ENCODE measurements at regions not wholly inside any gene's neighbourhood (a gene's known extent, or its start where the extent isn't known, plus 50 kb on each side); places are given as distances from the start of the nearest gene placed in this dataset.

DNA sequence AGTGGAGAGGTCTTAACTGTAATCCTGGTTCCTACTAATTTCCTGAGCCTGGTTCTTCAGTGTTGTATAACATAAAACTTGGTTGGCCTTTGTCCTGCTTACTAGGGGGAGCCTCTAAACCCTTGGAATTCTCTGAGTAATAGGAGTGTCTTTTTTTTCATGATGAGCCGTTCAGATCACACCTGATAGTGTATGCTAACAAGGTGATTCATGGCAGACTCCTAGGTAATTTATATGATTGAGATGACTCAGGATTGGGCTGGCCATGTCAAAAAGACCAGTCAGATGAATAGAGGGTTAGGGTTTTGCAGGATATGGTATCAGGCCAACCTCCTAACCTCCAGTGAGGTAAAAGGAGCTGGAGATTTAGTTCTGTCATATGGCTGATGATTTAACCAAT is 135.8 kb upstream of the KLF12 start:
- Histone ChIP-seq H3K4me3 (replicated peaks in 1 of 4; ENCODE audit: control extremely low read depth in 1 of 4, insufficient read depth in 1 of 4, low read depth in 3 of 4, low read length in 4 of 4) (no peak overlapping the region), H3K79me2 (ENCODE audit: control insufficient read depth, insufficient read depth, low read length) (no peaks in the 10 kb centered on the region), H3K9ac (ENCODE audit: insufficient read depth, low read length) (no peak overlapping the region), H3K27ac (ENCODE audit: insufficient read depth, low read length) (no peak overlapping the region), H3K4me2 (ENCODE audit: extremely low read depth, insufficient read depth, low read length) (no peak overlapping the region), H3K36me3 (ENCODE audit: control insufficient read depth, insufficient read depth, low read length) (no peaks in the 10 kb centered on the region), H2AFZ (ENCODE audit: low read length) (no peak overlapping the region), H3K4me1 (ENCODE audit: control insufficient read depth, extremely low read depth, insufficient read depth, low read length) (no peaks in the 10 kb centered on the region), H3K27me3 (ENCODE audit: control insufficient read depth, insufficient read depth, low read length) (no peaks in the 10 kb centered on the region), H3K9me3 (ENCODE audit: control insufficient read depth, insufficient read depth, low read depth, low read length) (no peaks in the 10 kb centered on the region), H4K20me1 (ENCODE audit: control insufficient read depth, extremely low read depth, insufficient read depth, low read length) (no peaks in the 10 kb centered on the region)
- no peak for DNase-seq (ENCODE audit: low read depth in 2 of 2)
- TF ChIP-seq EZH2 (IDR thresholded peaks at IDR 0.05; ENCODE audit: low read length, missing control alignments) = no peak

DNA sequence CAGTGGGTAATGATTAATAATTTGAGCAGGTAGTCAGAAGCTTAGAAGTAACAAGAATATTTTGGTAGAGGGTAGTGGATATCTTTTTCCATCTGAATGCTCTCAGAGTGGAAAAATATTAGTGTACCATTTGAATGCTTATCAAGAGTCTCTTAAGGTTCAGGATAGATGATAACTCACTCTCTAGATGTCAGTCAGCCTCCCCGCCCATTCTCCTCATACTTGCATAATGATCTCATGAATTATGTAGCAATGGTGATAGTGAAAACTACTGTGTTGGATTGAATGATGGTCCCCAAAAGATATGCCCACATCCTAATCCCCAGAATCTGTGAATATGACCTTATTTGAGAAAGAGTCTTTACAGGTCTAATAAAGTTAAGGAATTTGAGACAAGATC is 132.7 kb upstream of the KLF12 start:
- Histone ChIP-seq H3K4me3 (replicated peaks in 1 of 4; ENCODE audit: control extremely low read depth in 1 of 4, insufficient read depth in 1 of 4, low read depth in 3 of 4, low read length in 4 of 4) (no peak overlapping the region), H3K27ac (ENCODE audit: insufficient read depth, low read length) (no peak overlapping the region), H3K79me2 (ENCODE audit: control insufficient read depth, insufficient read depth, low read length) (no peaks in the 10 kb centered on the region), H3K27me3 (ENCODE audit: control insufficient read depth, insufficient read depth, low read length) (no peaks in the 10 kb centered on the region), H2AFZ (ENCODE audit: low read length) (no peak overlapping the region), H3K4me1 (ENCODE audit: control insufficient read depth, extremely low read depth, insufficient read depth, low read length) (no peaks in the 10 kb centered on the region), H3K36me3 (ENCODE audit: control insufficient read depth, insufficient read depth, low read length) (no peaks in the 10 kb centered on the region), H3K4me2 (ENCODE audit: extremely low read depth, insufficient read depth, low read length) (no peak overlapping the region), H3K9ac (ENCODE audit: insufficient read depth, low read length) (no peak overlapping the region), H3K9me3 (ENCODE audit: control insufficient read depth, insufficient read depth, low read depth, low read length) (no peaks in the 10 kb centered on the region), H4K20me1 (ENCODE audit: control insufficient read depth, extremely low read depth, insufficient read depth, low read length) (no peaks in the 10 kb centered on the region)
- DNase-seq (ENCODE audit: low read depth in 2 of 2) = no peak
- no peak for TF ChIP-seq EZH2 (IDR thresholded peaks at IDR 0.05; ENCODE audit: low read length, missing control alignments)
- TF ChIP-seq, protein P1, sequence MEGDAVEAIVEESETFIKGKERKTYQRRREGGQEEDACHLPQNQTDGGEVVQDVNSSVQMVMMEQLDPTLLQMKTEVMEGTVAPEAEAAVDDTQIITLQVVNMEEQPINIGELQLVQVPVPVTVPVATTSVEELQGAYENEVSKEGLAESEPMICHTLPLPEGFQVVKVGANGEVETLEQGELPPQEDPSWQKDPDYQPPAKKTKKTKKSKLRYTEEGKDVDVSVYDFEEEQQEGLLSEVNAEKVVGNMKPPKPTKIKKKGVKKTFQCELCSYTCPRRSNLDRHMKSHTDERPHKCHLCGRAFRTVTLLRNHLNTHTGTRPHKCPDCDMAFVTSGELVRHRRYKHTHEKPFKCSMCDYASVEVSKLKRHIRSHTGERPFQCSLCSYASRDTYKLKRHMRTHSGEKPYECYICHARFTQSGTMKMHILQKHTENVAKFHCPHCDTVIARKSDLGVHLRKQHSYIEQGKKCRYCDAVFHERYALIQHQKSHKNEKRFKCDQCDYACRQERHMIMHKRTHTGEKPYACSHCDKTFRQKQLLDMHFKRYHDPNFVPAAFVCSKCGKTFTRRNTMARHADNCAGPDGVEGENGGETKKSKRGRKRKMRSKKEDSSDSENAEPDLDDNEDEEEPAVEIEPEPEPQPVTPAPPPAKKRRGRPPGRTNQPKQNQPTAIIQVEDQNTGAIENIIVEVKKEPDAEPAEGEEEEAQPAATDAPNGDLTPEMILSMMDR (conservative IDR thresholded peaks at IDR 0.05 in 1 of 2, IDR thresholded peaks at IDR 0.05 in 1 of 2; ENCODE audit: low read depth in 1 of 2, low read length in 2 of 2) = no peak

DNA sequence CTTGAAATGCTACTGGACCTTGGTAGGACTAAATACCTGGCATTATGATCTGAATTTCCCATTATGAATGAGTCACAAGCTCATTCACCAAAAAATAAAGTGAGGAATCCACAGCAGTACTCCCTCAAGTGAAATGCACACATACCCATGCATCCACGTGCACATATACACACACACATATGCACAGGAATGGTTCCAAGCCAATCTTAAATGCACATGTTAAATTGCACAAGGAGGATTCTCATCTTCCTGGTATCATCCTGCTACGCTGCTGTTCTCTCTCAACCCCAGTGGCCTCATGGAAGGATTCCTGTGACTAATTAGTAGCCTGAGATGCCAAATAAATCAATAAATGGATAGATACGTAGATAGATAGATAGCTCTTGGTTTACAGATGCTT is 132.1 kb upstream of the KLF12 start:
- H3K4me1 ChIP-seq (ENCODE audit: control insufficient read depth, extremely low read depth, insufficient read depth, low read length) = no peaks in the 10 kb centered on the region
- H3K36me3 ChIP-seq (ENCODE audit: control insufficient read depth, insufficient read depth, low read length) = no peaks in the 10 kb centered on the region
- H3K4me3 ChIP-seq (replicated peaks in 1 of 4; ENCODE audit: control extremely low read depth in 1 of 4, insufficient read depth in 1 of 4, low read depth in 3 of 4, low read length in 4 of 4) = no peak overlapping the region
- no peaks in the 10 kb centered on the region for H3K79me2 ChIP-seq (ENCODE audit: control insufficient read depth, insufficient read depth, low read length)
- DNase-seq (ENCODE audit: low read depth in 2 of 2) = no peak
- H3K27ac ChIP-seq (ENCODE audit: insufficient read depth, low read length) = no peak overlapping the region
- H3K4me2 ChIP-seq (ENCODE audit: extremely low read depth, insufficient read depth, low read length) = no peak overlapping the region
- TF ChIP-seq, protein P1 (conservative IDR thresholded peaks at IDR 0.05 in 1 of 2, IDR thresholded peaks at IDR 0.05 in 1 of 2; ENCODE audit: low read depth in 1 of 2, low read length in 2 of 2) = no peak
- no peak for TF ChIP-seq EZH2 (IDR thresholded peaks at IDR 0.05; ENCODE audit: low read length, missing control alignments)
- no peaks in the 10 kb centered on the region for H3K27me3 ChIP-seq (ENCODE audit: control insufficient read depth, insufficient read depth, low read length)
- H3K9ac ChIP-seq (ENCODE audit: insufficient read depth, low read length) = no peak overlapping the region
- no peak overlapping the region for H2AFZ ChIP-seq (ENCODE audit: low read length)
- H3K9me3 ChIP-seq (ENCODE audit: control insufficient read depth, insufficient read depth, low read depth, low read length) = no peaks in the 10 kb centered on the region
- H4K20me1 ChIP-seq (ENCODE audit: control insufficient read depth, extremely low read depth, insufficient read depth, low read length) = no peaks in the 10 kb centered on the region

All from fibroblast of lung (primary cell).